GM12892 (cell line): ENCODE measurements at regions not wholly inside any gene's neighbourhood (a gene's known extent, or its start where the extent isn't known, plus 50 kb on each side); places are given as distances from the start of the nearest gene placed in this dataset.

Source experiments
- POLR2A ChIP-seq: IDR thresholded peaks from 2 replicates; pipeline ENCODE4 v1.6.1; 2011; ENCODE audit warnings: low read depth, low read length, control low read depth
- POLR2AphosphoS5 ChIP-seq: IDR thresholded peaks from 2 replicates; pipeline ENCODE4 v1.6.1; 2011; ENCODE audit warnings: low read depth, low read length, control low read depth
- TAF1 ChIP-seq: IDR thresholded peaks from 2 replicates; pipeline ENCODE4 v1.6.1; 2011; ENCODE audit warnings: low read depth, mild to moderate bottlenecking, control low read depth, low read length, borderline replicate concordance

DNA sequence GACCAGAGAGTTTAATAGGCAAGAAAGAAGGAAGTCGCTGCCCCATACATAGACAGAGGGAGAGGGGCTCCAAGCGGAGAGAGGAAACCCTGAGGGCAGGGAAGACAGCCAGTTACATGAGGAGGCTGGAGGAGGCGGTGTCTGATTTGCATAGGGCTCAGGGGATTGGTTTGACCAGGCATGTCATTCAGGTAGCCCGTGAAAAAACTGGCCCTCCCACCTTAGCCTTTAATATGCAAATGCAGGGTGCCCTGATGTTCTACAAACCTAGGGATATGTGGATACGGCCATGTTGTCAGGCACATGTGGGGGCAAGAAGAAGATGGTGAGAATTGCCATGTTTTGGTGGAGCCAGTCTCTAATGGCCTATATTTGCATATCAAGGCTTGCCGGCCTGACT is 1461.6 kb downstream of the PCDH9 start:
- TF ChIP-seq POLR2AphosphoS5 (no peak), POLR2A (no peak), TAF1 (no peak)
